ENCODE measurements at regions not wholly inside any gene's neighbourhood (a gene's known extent, or its start where the extent isn't known, plus 50 kb on each side); places are given as distances from the start of the nearest gene placed in this dataset.

DNA sequence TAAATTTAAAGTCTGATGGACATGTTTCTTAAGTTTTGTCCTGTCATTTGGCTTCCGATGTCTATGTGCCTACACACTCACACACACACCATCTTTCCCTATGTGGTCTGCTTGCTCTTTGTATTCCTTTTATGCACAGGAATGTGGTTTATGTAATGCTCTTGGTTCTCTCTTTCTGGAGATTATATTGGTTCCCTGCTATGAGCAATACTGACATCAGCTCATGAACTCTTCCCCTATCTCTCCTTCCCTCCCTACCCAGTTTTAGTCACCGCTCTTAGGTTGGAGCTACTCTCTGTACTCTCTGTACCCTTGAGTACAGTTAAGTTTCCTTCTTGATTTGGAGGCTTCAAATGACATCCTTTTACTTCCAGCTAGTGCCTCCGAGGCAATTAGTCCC is 77.9 kb upstream of the MVB12B start:
- Histone ChIP-seq H3K4me1 (ENCODE audit: insufficient read depth, low read length) (peaks cover 9% of the 10 kb centered on the region), H3K9me3 (ENCODE audit: low read depth, low read length) (peaks cover 4% of the 10 kb centered on the region), H3K36me3 (ENCODE audit: insufficient read depth, low read length) (no peaks in the 10 kb centered on the region), H3K4me2 (ENCODE audit: insufficient read depth, low read length) (peak overlapping the region; percentile 52), H3K4me3 (ENCODE audit: insufficient read depth, low read length) (no peak overlapping the region), H3K27ac (ENCODE audit: low read depth, low read length) (peak overlapping the region; percentile 11), H3K27me3 (ENCODE audit: insufficient read depth, low read length) (no peaks in the 10 kb centered on the region), H4K20me1 (ENCODE audit: insufficient read depth, low read length) (no peaks in the 10 kb centered on the region), H3K79me2 (ENCODE audit: insufficient read depth, low read length) (no peaks in the 10 kb centered on the region), H2AFZ (ENCODE audit: low read length) (peak overlapping the region; percentile 61)
- DNase-seq (ENCODE audit: insufficient read length, low spot score, missing footprints), result peak; percentile 89
- TF ChIP-seq, protein P1, sequence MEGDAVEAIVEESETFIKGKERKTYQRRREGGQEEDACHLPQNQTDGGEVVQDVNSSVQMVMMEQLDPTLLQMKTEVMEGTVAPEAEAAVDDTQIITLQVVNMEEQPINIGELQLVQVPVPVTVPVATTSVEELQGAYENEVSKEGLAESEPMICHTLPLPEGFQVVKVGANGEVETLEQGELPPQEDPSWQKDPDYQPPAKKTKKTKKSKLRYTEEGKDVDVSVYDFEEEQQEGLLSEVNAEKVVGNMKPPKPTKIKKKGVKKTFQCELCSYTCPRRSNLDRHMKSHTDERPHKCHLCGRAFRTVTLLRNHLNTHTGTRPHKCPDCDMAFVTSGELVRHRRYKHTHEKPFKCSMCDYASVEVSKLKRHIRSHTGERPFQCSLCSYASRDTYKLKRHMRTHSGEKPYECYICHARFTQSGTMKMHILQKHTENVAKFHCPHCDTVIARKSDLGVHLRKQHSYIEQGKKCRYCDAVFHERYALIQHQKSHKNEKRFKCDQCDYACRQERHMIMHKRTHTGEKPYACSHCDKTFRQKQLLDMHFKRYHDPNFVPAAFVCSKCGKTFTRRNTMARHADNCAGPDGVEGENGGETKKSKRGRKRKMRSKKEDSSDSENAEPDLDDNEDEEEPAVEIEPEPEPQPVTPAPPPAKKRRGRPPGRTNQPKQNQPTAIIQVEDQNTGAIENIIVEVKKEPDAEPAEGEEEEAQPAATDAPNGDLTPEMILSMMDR (IDR thresholded peaks at IDR 0.05; ENCODE audit: extremely low read depth, low read depth, low read length), result no peak

DNA sequence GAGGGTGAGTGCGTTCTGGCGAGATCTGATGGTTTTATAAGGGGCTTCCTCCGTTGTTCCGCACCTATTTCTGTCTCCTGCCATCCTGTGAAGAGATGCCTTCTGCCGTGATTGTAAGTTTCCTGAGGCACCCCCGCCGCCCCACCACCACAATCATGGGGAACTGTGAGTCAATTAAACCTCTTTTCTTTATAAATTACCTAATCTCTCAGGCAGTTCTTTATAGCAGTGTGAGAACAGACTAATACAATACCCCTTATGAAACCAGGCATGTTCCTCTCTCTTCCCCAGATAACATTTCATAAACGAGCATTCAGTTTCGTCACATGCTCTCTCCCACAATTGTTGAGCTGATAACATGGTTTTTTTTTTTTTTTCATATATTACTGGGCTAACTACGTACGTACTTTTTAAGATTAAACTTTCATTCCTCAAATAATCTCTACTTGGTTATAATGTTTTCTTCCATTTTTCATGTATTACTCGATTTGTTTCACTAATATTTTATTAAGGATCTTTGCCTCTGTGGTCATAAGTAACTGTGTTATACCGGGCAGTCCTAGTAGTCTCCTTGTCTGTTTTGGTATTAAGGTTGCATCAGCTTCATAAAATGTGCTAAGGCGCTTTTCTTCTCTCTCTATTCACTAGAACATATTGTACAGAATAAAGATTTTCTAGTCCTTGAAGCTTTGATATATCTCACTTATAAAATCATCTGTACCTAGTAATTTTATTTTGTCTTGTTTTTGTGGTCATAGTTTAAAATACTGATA is 64.9 kb upstream of the MVB12B start:
- Histone ChIP-seq H3K27ac (ENCODE audit: low read depth, low read length) (no peak overlapping the region), H3K4me1 (ENCODE audit: insufficient read depth, low read length) (no peaks in the 10 kb centered on the region), H3K9me3 (ENCODE audit: low read depth, low read length) (no peaks in the 10 kb centered on the region), H3K79me2 (ENCODE audit: insufficient read depth, low read length) (no peaks in the 10 kb centered on the region), H3K36me3 (ENCODE audit: insufficient read depth, low read length) (no peaks in the 10 kb centered on the region), H3K4me2 (ENCODE audit: insufficient read depth, low read length) (no peak overlapping the region), H4K20me1 (ENCODE audit: insufficient read depth, low read length) (no peaks in the 10 kb centered on the region), H2AFZ (ENCODE audit: low read length) (no peak overlapping the region), H3K27me3 (ENCODE audit: insufficient read depth, low read length) (peaks cover 84% of the 10 kb centered on the region), H3K4me3 (ENCODE audit: insufficient read depth, low read length) (no peak overlapping the region)
- TF ChIP-seq, protein P1 (IDR thresholded peaks at IDR 0.05; ENCODE audit: extremely low read depth, low read depth, low read length), result no peak
- DNase-seq (ENCODE audit: insufficient read length, low spot score, missing footprints), result no peak

DNA sequence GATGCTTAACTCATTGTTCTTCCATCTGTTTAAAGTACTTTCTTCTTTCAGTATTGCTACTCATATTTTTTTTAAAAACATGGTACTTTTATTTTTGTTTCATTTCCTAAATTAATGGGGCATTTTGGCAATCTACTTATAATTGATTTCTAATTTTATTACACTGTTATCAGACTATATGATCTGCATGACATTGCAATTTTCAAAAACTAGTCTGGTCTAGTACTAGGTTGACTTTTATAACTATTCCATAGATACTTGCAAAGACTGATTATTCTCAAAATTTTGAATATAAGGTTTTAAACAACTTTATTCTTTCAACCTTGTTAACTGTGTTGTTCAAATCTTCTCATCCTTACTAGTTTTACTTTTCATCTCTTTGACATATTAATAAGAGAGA is 63.9 kb upstream of the MVB12B start:
- Histone ChIP-seq H2AFZ (ENCODE audit: low read length) (no peak overlapping the region), H3K4me2 (ENCODE audit: insufficient read depth, low read length) (no peak overlapping the region), H3K4me1 (ENCODE audit: insufficient read depth, low read length) (no peaks in the 10 kb centered on the region), H3K27ac (ENCODE audit: low read depth, low read length) (no peak overlapping the region), H3K4me3 (ENCODE audit: insufficient read depth, low read length) (no peak overlapping the region), H3K27me3 (ENCODE audit: insufficient read depth, low read length) (peaks cover 81% of the 10 kb centered on the region), H3K9me3 (ENCODE audit: low read depth, low read length) (no peaks in the 10 kb centered on the region), H4K20me1 (ENCODE audit: insufficient read depth, low read length) (no peaks in the 10 kb centered on the region), H3K79me2 (ENCODE audit: insufficient read depth, low read length) (no peaks in the 10 kb centered on the region), H3K36me3 (ENCODE audit: insufficient read depth, low read length) (no peaks in the 10 kb centered on the region)
- TF ChIP-seq, protein P1 (IDR thresholded peaks at IDR 0.05; ENCODE audit: extremely low read depth, low read depth, low read length), result no peak
- DNase-seq (ENCODE audit: insufficient read length, low spot score, missing footprints), result no peak

DNA sequence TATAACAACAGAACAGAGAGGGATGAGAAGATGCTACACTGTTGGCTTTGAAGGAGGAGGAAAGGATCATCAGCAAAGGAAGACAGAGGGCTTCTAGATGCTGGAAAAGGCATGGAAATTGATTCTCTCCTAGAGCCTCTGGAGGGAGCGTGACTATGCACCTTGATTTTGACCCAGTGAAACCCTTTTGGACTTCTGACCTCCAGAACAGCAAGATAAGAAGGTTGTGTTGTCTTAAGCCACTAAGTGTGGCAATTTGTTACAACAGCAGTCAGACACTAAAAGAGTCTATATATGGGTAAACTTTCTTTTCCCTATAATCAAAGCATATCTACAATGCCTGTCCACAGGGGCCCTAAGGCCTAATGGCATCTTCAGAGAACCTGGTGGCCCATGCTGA is 56.1 kb upstream of the MVB12B start:
- TF ChIP-seq, protein P1 (IDR thresholded peaks at IDR 0.05; ENCODE audit: extremely low read depth, low read depth, low read length), result no peak
- no peaks in the 10 kb centered on the region for H4K20me1 ChIP-seq (ENCODE audit: insufficient read depth, low read length)

More for the DNA sequence above, 56.1 kb upstream of the MVB12B start:
- no peak overlapping the region for H2AFZ ChIP-seq (ENCODE audit: low read length)
- peaks cover 28% of the 10 kb centered on the region for H3K27me3 ChIP-seq (ENCODE audit: insufficient read depth, low read length)
- no peak for DNase-seq (ENCODE audit: insufficient read length, low spot score, missing footprints)
- H3K4me3 ChIP-seq (ENCODE audit: insufficient read depth, low read length), result no peak overlapping the region
- no peak overlapping the region for H3K4me2 ChIP-seq (ENCODE audit: insufficient read depth, low read length)
- H3K27ac ChIP-seq (ENCODE audit: low read depth, low read length), result no peak overlapping the region
- no peaks in the 10 kb centered on the region for H3K9me3 ChIP-seq (ENCODE audit: low read depth, low read length)
- no peaks in the 10 kb centered on the region for H3K36me3 ChIP-seq (ENCODE audit: insufficient read depth, low read length)
- H3K4me1 ChIP-seq (ENCODE audit: insufficient read depth, low read length), result no peaks in the 10 kb centered on the region
- H3K79me2 ChIP-seq (ENCODE audit: insufficient read depth, low read length), result no peaks in the 10 kb centered on the region

Data from osteoblast (primary cell).